ENCODE measurements at regions not wholly inside any gene's neighbourhood (a gene's known extent, or its start where the extent isn't known, plus 50 kb on each side); places are given as distances from the start of the nearest gene placed in this dataset.

DNA sequence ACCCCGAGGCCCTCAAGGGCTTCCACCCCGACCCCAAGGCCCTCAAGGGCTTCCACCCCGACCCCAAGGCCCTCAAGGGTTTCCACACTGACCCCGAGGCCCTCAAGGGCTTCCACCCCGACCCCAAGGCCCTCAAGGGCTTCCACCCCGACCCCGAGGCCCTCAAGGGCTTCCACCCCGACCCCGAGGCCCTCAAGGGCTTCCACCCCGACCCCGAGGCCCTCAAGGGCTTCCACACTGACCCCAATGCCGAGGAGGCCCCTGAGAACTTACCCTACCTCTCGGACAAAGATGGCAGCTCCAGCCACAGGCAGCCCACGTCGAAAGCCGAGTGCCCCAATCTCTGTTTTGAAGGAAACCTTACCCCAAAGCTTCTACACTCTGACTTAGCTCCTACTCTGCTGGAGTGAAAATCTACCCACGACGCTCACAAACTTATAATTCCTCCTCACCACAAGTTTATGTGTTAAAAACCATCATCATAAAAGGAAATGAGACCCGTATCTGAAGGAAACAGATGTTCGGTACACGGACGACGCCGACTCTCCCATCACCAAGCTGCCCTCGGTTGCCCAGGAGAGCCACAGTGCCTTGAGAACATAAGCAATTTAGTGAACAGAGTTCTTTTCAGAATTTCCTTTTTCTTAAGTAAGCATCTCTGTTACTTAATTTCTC lies 61.2 kb upstream of the RPH3AL start:
- TF ChIP-seq, protein P1, sequence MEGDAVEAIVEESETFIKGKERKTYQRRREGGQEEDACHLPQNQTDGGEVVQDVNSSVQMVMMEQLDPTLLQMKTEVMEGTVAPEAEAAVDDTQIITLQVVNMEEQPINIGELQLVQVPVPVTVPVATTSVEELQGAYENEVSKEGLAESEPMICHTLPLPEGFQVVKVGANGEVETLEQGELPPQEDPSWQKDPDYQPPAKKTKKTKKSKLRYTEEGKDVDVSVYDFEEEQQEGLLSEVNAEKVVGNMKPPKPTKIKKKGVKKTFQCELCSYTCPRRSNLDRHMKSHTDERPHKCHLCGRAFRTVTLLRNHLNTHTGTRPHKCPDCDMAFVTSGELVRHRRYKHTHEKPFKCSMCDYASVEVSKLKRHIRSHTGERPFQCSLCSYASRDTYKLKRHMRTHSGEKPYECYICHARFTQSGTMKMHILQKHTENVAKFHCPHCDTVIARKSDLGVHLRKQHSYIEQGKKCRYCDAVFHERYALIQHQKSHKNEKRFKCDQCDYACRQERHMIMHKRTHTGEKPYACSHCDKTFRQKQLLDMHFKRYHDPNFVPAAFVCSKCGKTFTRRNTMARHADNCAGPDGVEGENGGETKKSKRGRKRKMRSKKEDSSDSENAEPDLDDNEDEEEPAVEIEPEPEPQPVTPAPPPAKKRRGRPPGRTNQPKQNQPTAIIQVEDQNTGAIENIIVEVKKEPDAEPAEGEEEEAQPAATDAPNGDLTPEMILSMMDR (IDR thresholded peaks at IDR 0.05): no peak
- TF ChIP-seq POLR2A (IDR thresholded peaks at IDR 0.05): no peak

All from adrenal gland (tissue), 5 donors.